Prostate gland (tissue), 2 donors: ENCODE measurements at regions not wholly inside any gene's neighbourhood (a gene's known extent, or its start where the extent isn't known, plus 50 kb on each side); places are given as distances from the start of the nearest gene placed in this dataset.

Experiments used
- DNase-seq: peaks from one replicate; pipeline ENCODE4 v3.0.0-alpha.2; 2019; ENCODE audit warnings: low spot score
- H3K27ac ChIP-seq, 2 donors: fragments of 200-600 bp; sonication (generic); 2 replicates each; pipeline ENCODE4 v1.5.1; 2017 to 2019
- H3K27me3 ChIP-seq: fragments of 200-600 bp; sonication (generic); replicated peaks from 2 replicates; pipeline ENCODE4 v1.5.1; 2019; ENCODE audit not compliant: insufficient read depth
- H3K36me3 ChIP-seq, 2 donors: fragments of 200-600 bp; sonication (generic); 1 replicate in 1 of 2; 2 replicates in 1 of 2; pipeline versions ENCODE4 v1.5.1 to v1.8.1; 2017 to 2019
- H3K4me1 ChIP-seq: fragments of 200-600 bp; sonication (generic); replicated peaks from 2 replicates; pipeline ENCODE4 v1.5.1; 2019
- H3K4me3 ChIP-seq, 2 donors: fragments of 200-600 bp; sonication (generic); 2 replicates each; pipeline ENCODE4 v1.5.1; 2017 to 2019
- H3K9me3 ChIP-seq: fragments of 200-600 bp; sonication (generic); 2 replicates; pipeline ENCODE4 v1.5.1; 2017
- CTCF ChIP-seq, 4 experiments: fragments of 200-600 bp in 2 of 4; fragments of 450-650 bp in 2 of 4; sonication (generic) in 2 of 4; IDR thresholded peaks; 1 replicate in 3 of 4; 2 replicates in 1 of 4; pipeline ENCODE4 v1.5.1; 2016 to 2019; ENCODE audit warnings: antibody characterized with exemption in 4 of 4, mild to moderate bottlenecking in 2 of 4, moderate library complexity in 2 of 4
- POLR2A ChIP-seq: fragments of 450-650 bp; IDR thresholded peaks from one replicate; pipeline ENCODE4 v1.6.1; 2016; ENCODE audit warnings: antibody characterized with exemption, mild to moderate bottlenecking
- POLR2AphosphoS5 ChIP-seq: sonication (generic); formaldehyde crosslinking; IDR thresholded peaks from one replicate; pipeline ENCODE4 v1.6.1; 2017; ENCODE audit warnings: antibody characterized with exemption
- WGBS: methylation state at CpG from one replicate; pipeline ENCODE4 v1.1.5; 2018; 5-methylcytosine and 5-hydroxymethylcytosine counted together
- intact Hi-C: fragments of 100-400 bp; cut with DNase I; formaldehyde crosslinking; loops from one replicate; pipeline ENCODE4 v1.14.2; 2022

- H3K36me3 ChIP-seq = no peaks in the 10 kb centered on the region
Measured at GRCh38 chr18:40897884-40898283, 1057.2 kb upstream of the PIK3C3 start.

GRCh38 chr18:40883271-40883670, 1071.8 kb upstream of the PIK3C3 start:
- no peak for DNase-seq
- Histone ChIP-seq H3K27ac (no peak overlapping the region), H3K9me3 (no peaks in the 10 kb centered on the region), H3K27me3 (no peaks in the 10 kb centered on the region), H3K36me3 (no peaks in the 10 kb centered on the region), H3K4me1 (no peaks in the 10 kb centered on the region), H3K4me3 (no peak overlapping the region)
- TF ChIP-seq POLR2A = no peak
- no peak for TF ChIP-seq CTCF (IDR thresholded peaks at IDR 0.05)
- no peak for TF ChIP-seq POLR2AphosphoS5
- intact Hi-C loops = no loop called here
- WGBS = 87% methylated on average over 4 of the region's 4 CpGs

More at GRCh38 chr18:40897884-40898283, 1057.2 kb upstream of the PIK3C3 start:
- TF ChIP-seq POLR2A (no peak), CTCF (IDR thresholded peaks at IDR 0.05) (no peak), POLR2AphosphoS5 (no peak)
- H3K9me3 ChIP-seq = no peaks in the 10 kb centered on the region
- intact Hi-C loops = no loop called here
- no peak overlapping the region for H3K27ac ChIP-seq
- 89% methylated on average over 3 of the region's 3 CpGs for WGBS
- no peaks in the 10 kb centered on the region for H3K27me3 ChIP-seq
- no peak for DNase-seq
- H3K4me1 ChIP-seq = no peaks in the 10 kb centered on the region
- no peak overlapping the region for H3K4me3 ChIP-seq

- Histone ChIP-seq H3K4me3 (no peak overlapping the region), H3K36me3 (no peaks in the 10 kb centered on the region), H3K27ac (no peak overlapping the region), H3K27me3 (no peaks in the 10 kb centered on the region), H3K9me3 (no peaks in the 10 kb centered on the region), H3K4me1 (no peaks in the 10 kb centered on the region)
- 88% methylated on average over 11 of the region's 11 CpGs for WGBS
- TF ChIP-seq CTCF (IDR thresholded peaks at IDR 0.05) (no peak), POLR2AphosphoS5 (no peak), POLR2A (no peak)
- intact Hi-C loops = no loop called here
- no peak for DNase-seq
Measured at GRCh38 chr18:40882468-40882867, 1072.6 kb upstream of the PIK3C3 start.

- TF ChIP-seq POLR2AphosphoS5 (no peak), POLR2A (no peak)
- WGBS = 16% methylated on average over 1 of the region's 1 CpG
- no peaks in the 10 kb centered on the region for H3K9me3 ChIP-seq
- intact Hi-C loops = no loop called here
- no peak for DNase-seq
- no peaks in the 10 kb centered on the region for H3K4me1 ChIP-seq
- H3K36me3 ChIP-seq = no peaks in the 10 kb centered on the region
- no peak overlapping the region for H3K27ac ChIP-seq
- H3K27me3 ChIP-seq = no peaks in the 10 kb centered on the region
- H3K4me3 ChIP-seq = no peak overlapping the region
Measured at GRCh38 chr18:40878371-40878770, 1076.7 kb upstream of the PIK3C3 start.

- Histone ChIP-seq H3K9me3 (no peaks in the 10 kb centered on the region), H3K4me3 (no peak overlapping the region), H3K4me1 (no peaks in the 10 kb centered on the region), H3K27ac (no peak overlapping the region), H3K36me3 (no peaks in the 10 kb centered on the region), H3K27me3 (no peaks in the 10 kb centered on the region)
- intact Hi-C loops = no loop called here
- 94% methylated on average over 5 of the region's 5 CpGs for WGBS
- TF ChIP-seq POLR2A (no peak), CTCF (IDR thresholded peaks at IDR 0.05) (no peak), POLR2AphosphoS5 (no peak)
- no peak for DNase-seq
Measured at GRCh38 chr18:40877096-40877495, 1077.9 kb upstream of the PIK3C3 start.
